Gastrocnemius medialis (tissue), 4 donors: ENCODE measurements at regions not wholly inside any gene's neighbourhood (a gene's known extent, or its start where the extent isn't known, plus 50 kb on each side); places are given as distances from the start of the nearest gene placed in this dataset.

Source experiments
- ATAC-seq, 2 donors: fragments of 150-250 bp; one replicate each; pipeline ENCODE4 v1.9.1; 2016
- DNase-seq, 2 donors: peaks; one replicate each; pipeline ENCODE4 v3.0.0-alpha.2; 2019
- H3K27ac ChIP-seq, 4 donors: fragments of 200-600 bp; sonication (generic); 1 replicate in 1 of 4; 2 replicates in 3 of 4; pipeline ENCODE4 v1.5.1; 2016 to 2018; ENCODE audit warnings: mild to moderate bottlenecking in 2 of 4, moderate library complexity in 1 of 4
- H3K27me3 ChIP-seq, 3 donors: fragments of 200-600 bp; sonication (generic) in 2 of 3; 1 replicate in 1 of 3; 2 replicates in 2 of 3; pipeline versions ENCODE4 v1.5.1 to v1.6.0; 2016 to 2019; ENCODE audit warnings: mild to moderate bottlenecking in 1 of 3, moderate library complexity in 1 of 3
- H3K36me3 ChIP-seq, 2 donors: fragments of 200-600 bp; sonication (generic) in 1 of 2; one replicate each; pipeline ENCODE4 v1.5.1; 2017 to 2018
- H3K4me1 ChIP-seq, 2 donors: fragments of 200-600 bp; sonication (generic) in 1 of 2; one replicate each; pipeline ENCODE4 v1.5.1; 2016 to 2017; ENCODE audit warnings: mild to moderate bottlenecking in 2 of 2
- H3K4me3 ChIP-seq, 4 donors: fragments of 200-600 bp; sonication (generic) in 3 of 4; 1 replicate in 1 of 4; 2 replicates in 3 of 4; pipeline ENCODE4 v1.5.1; 2016 to 2019; ENCODE audit warnings: mild to moderate bottlenecking in 2 of 4
- H3K9me3 ChIP-seq, 3 donors: fragments of 200-600 bp; sonication (generic) in 2 of 3; 1 replicate in 1 of 3; 2 replicates in 2 of 3; pipeline ENCODE4 v1.5.1; 2016 to 2019
- POLR2A ChIP-seq, 2 donors: fragments of 450-650 bp; IDR thresholded peaks; one replicate each; pipeline ENCODE4 v1.6.1; 2017; ENCODE audit warnings: antibody characterized with exemption in 2 of 2, mild to moderate bottlenecking in 2 of 2, moderate library complexity in 2 of 2
- in situ Hi-C, 4 donors: fragments of 200-750 bp; cut with MboI; loops; one replicate each; pipeline versions ENCODE4 v1.15.0 to v1.8.0; 2017; ENCODE audit warnings: low sequenced_read_pairs in 4 of 4
- intact Hi-C: fragments of 100-400 bp; cut with DNase I; formaldehyde crosslinking; loops from one replicate; pipeline ENCODE4 v1.15.1; 2023; ENCODE audit warnings: low total_unique reads
- TF ChIP-seq, protein P1 (sequence below), 5 experiments: fragments of 450-650 bp in 3 of 5; fragments of 200-600 bp in 2 of 5; sonication (generic) in 2 of 5; IDR thresholded peaks in 4 of 5; conservative IDR thresholded peaks in 1 of 5; 1 replicate in 4 of 5; 2 replicates in 1 of 5; pipeline ENCODE4 v1.5.1; 2016 to 2019; ENCODE audit warnings: antibody characterized with exemption in 5 of 5, mild to moderate bottlenecking in 3 of 5, moderate library complexity in 3 of 5

DNA sequence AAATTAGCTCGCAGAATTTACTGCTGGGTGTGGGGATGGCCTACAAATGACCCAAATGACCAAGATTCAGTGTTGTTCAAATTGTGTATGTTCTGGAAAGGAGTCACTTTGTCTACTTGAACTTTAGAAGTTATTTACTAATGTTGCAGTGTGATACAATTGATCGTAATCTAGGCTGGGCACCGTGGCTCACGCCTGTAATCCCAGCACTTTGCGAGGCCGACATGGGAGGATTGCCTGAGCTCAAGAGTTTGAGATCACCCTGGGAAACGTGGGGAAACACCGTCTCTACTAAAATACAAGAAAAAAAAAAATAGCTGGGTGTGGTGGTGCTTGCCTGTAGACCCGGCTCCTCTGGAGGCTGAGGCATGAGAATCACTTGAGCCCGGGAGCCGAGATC is 57.6 kb upstream of the TMPRSS2 start:
- Histone ChIP-seq H3K27me3 (peaks cover 0 to 8% (median 0%) of the 10 kb centered on the region in 3 donors), H3K4me1 (no peaks in the 10 kb centered on the region), H3K36me3 (no peaks in the 10 kb centered on the region), H3K9me3 (no peaks in the 10 kb centered on the region), H3K4me3 (no peak overlapping the region), H3K27ac (no peak overlapping the region)
- ATAC-seq (no peak), DNase-seq (no peak)
- TF ChIP-seq POLR2A (IDR thresholded peaks at IDR 0.05) = no peak
- TF ChIP-seq, protein P1, sequence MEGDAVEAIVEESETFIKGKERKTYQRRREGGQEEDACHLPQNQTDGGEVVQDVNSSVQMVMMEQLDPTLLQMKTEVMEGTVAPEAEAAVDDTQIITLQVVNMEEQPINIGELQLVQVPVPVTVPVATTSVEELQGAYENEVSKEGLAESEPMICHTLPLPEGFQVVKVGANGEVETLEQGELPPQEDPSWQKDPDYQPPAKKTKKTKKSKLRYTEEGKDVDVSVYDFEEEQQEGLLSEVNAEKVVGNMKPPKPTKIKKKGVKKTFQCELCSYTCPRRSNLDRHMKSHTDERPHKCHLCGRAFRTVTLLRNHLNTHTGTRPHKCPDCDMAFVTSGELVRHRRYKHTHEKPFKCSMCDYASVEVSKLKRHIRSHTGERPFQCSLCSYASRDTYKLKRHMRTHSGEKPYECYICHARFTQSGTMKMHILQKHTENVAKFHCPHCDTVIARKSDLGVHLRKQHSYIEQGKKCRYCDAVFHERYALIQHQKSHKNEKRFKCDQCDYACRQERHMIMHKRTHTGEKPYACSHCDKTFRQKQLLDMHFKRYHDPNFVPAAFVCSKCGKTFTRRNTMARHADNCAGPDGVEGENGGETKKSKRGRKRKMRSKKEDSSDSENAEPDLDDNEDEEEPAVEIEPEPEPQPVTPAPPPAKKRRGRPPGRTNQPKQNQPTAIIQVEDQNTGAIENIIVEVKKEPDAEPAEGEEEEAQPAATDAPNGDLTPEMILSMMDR (IDR thresholded peaks at IDR 0.05 in 4 of 5, conservative IDR thresholded peaks at IDR 0.05 in 1 of 5) = no peak
- intact Hi-C loops = no loop called here
- in situ Hi-C loops = no loop called here

DNA sequence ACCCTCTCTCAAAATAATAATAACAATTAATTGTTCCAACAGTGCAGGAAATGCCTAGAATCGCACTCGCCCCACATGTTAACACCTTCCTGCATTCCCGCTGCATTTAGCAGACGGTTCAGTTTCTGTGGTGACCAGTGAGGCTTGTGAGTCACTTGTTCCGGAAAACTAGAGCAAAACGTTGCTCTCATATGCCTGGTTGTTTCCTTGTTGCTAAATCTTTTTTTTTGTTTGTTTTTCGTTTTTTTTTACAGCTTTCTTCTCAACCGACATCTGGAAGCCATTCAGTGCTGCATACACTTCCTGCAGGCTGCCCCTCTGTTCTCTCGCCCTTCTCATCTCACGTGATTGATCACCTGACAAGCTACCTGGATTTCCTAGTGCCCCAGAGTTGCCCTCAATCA is 56.9 kb upstream of the TMPRSS2 start:
- Histone ChIP-seq H3K4me3 (no peak overlapping the region), H3K4me1 (no peaks in the 10 kb centered on the region), H3K27me3 (peaks cover 0 to 8% (median 0%) of the 10 kb centered on the region in 3 donors), H3K27ac (no peak overlapping the region), H3K9me3 (no peaks in the 10 kb centered on the region), H3K36me3 (no peaks in the 10 kb centered on the region)
- intact Hi-C loops = no loop called here
- ATAC-seq (no peak), DNase-seq (no peak)
- TF ChIP-seq, protein P1 (IDR thresholded peaks at IDR 0.05 in 4 of 5, conservative IDR thresholded peaks at IDR 0.05 in 1 of 5) = no peak
- TF ChIP-seq POLR2A (IDR thresholded peaks at IDR 0.05) = no peak
- in situ Hi-C loops = no loop called here

DNA sequence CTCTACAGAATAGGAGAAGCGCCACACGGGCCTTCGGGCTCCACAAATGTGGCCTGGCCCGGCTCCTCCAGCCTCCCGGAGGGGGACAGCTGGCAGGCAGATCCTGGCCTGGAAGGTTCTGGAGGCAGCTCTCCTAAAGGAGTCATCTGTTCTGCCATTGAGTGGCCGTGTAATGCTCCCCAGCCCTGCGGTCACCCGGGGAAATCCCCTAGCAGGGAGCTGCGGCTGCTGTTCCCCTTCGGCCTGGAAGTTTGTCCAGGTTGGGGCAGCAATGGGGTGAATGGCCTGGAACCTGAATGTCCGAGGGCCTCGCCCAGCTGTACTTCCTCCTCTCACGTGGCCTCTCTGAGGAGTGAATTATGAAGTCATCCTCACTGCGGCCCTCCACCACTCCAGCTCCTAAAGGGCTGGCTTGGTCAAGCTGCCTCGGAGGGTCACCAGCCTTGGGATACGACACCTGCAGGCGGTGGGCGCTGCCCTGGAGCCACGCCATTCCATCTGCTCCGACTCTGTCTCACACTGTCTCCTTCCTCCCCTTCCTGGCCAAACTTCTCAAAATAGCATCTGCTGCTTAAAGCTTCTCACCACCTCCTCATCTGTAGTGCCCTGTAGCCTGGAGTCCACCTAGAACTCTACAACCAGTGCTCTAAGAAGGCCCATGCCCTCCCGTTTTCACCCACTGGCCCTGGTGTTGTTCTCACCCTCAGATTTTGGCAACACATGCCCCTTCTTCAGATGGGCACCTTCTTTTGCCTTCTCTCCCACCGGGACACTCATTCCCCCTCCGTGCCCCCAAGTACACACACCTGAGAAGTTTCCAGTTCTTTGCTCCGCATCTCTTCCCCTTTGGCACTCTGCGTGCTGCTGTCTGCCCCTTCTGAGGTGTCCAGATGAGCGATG is 54.4 kb upstream of the TMPRSS2 start:
- in situ Hi-C loops = no loop called here
- ATAC-seq = no peak
- Histone ChIP-seq H3K36me3 (no peaks in the 10 kb centered on the region), H3K9me3 (no peaks in the 10 kb centered on the region), H3K4me1 (no peaks in the 10 kb centered on the region), H3K4me3 (no peak overlapping the region), H3K27ac (no peak overlapping the region), H3K27me3 (peaks cover 0 to 8% (median 0%) of the 10 kb centered on the region in 3 donors)
- intact Hi-C loops = no loop called here
- DNase-seq = no peak
- no peak for TF ChIP-seq POLR2A (IDR thresholded peaks at IDR 0.05)
- TF ChIP-seq, protein P1 (IDR thresholded peaks at IDR 0.05 in 4 of 5, conservative IDR thresholded peaks at IDR 0.05 in 1 of 5) = no peak

DNA sequence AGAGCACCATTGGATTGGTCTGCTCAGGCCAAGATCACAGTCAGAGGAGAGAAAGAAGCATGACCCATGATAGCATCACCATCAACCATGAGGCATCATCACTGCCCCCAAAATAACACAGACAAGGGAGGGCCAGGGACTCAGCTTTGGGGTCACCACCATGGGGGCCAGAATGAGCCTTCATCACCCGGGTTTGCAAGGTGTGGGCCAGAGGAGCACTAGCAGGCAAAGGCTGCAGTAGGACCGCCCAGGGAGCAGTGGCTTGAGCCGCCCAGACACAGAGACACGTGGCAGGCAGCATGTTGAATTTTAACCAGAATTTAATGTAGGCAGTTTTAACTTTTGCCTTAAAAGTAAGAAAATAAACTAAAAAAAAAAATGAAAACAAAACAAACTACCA is 53.7 kb upstream of the TMPRSS2 start:
- H3K27me3 ChIP-seq = peaks cover 0 to 8% (median 0%) of the 10 kb centered on the region in 3 donors
- ATAC-seq (no peak), DNase-seq (no peak)
- TF ChIP-seq, protein P1 (IDR thresholded peaks at IDR 0.05 in 4 of 5, conservative IDR thresholded peaks at IDR 0.05 in 1 of 5) = no peak
- TF ChIP-seq POLR2A (IDR thresholded peaks at IDR 0.05) = no peak
- in situ Hi-C loops = no loop called here
- no peaks in the 10 kb centered on the region for H3K4me1 ChIP-seq
- H3K4me3 ChIP-seq = no peak overlapping the region
- intact Hi-C loops = no loop called here
- H3K27ac ChIP-seq = no peak overlapping the region
- H3K9me3 ChIP-seq = no peaks in the 10 kb centered on the region
- H3K36me3 ChIP-seq = no peaks in the 10 kb centered on the region
